Smooth muscle cell (in vitro differentiated cells): ENCODE measurements at regions not wholly inside any gene's neighbourhood (a gene's known extent, or its start where the extent isn't known, plus 50 kb on each side); places are given as distances from the start of the nearest gene placed in this dataset.

Experiments used
- DNase-seq: peaks from one replicate; lab custom pipeline; 2025; ENCODE audit not compliant: unreplicated experiment; lab: John Stamatoyannopoulos, UW
- H2AFZ ChIP-seq: fragments of 200-600 bp; sonication (generic); 2 replicates; pipeline ENCODE4 v1.6.0; 2016; ENCODE audit warnings: antibody characterized with exemption, low read depth, mild to moderate bottlenecking
- H3F3A ChIP-seq: fragments of 200-600 bp; sonication (generic); 2 replicates; pipeline ENCODE4 v1.6.0; 2017; ENCODE audit warnings: antibody characterized with exemption, low read depth
- H3K27ac ChIP-seq: fragments of 200-600 bp; sonication (generic); 2 replicates; pipeline ENCODE4 v1.5.1; 2016; ENCODE audit warnings: low read depth, mild to moderate bottlenecking
- H3K27me3 ChIP-seq: fragments of 200-600 bp; sonication (generic); 2 replicates; pipeline ENCODE4 v1.6.1; 2016; ENCODE audit warnings: low read depth, mild to moderate bottlenecking
- H3K36me3 ChIP-seq: fragments of 200-600 bp; sonication (generic); 2 replicates; pipeline ENCODE4 v1.5.1; 2016; ENCODE audit warnings: low read depth
- H3K4me1 ChIP-seq: fragments of 200-600 bp; sonication (generic); 2 replicates; pipeline ENCODE4 v1.5.1; 2016; ENCODE audit warnings: low read depth
- H3K4me2 ChIP-seq: fragments of 200-600 bp; sonication (generic); 2 replicates; pipeline ENCODE4 v1.6.0; 2016; ENCODE audit warnings: mild to moderate bottlenecking
- H3K4me3 ChIP-seq: fragments of 200-600 bp; sonication (generic); 2 replicates; pipeline ENCODE4 v1.5.1; 2016; ENCODE audit warnings: mild to moderate bottlenecking
- H3K79me2 ChIP-seq: fragments of 200-600 bp; sonication (generic); 2 replicates; pipeline ENCODE4 v1.6.0; 2016; ENCODE audit warnings: low read depth, mild to moderate bottlenecking
- H3K9ac ChIP-seq: fragments of 200-600 bp; sonication (generic); 2 replicates; pipeline ENCODE4 v1.6.0; 2016; ENCODE audit warnings: low read depth
- H3K9me3 ChIP-seq: fragments of 200-600 bp; sonication (generic); replicated peaks from 2 replicates; pipeline ENCODE4 v1.5.1; 2016; ENCODE audit warnings: low read depth
- H4K20me1 ChIP-seq: fragments of 200-600 bp; sonication (generic); 2 replicates; pipeline ENCODE4 v1.6.0; 2016; ENCODE audit warnings: low read depth
- WGBS: methylation state at CpG from one replicate; pipeline ENCODE4 v1.1.7; 2016; ENCODE audit warnings: low lambda C conversion rate; 5-methylcytosine and 5-hydroxymethylcytosine counted together
- TF ChIP-seq, protein P1 (sequence below): fragments of 200-600 bp; sonication (generic); IDR thresholded peaks from 2 replicates; pipeline ENCODE4 v1.5.1; 2017; ENCODE audit warnings: borderline replicate concordance, mild to moderate bottlenecking, antibody characterized with exemption; ENCODE audit not compliant: insufficient read depth, poor library complexity, severe bottlenecking

DNA sequence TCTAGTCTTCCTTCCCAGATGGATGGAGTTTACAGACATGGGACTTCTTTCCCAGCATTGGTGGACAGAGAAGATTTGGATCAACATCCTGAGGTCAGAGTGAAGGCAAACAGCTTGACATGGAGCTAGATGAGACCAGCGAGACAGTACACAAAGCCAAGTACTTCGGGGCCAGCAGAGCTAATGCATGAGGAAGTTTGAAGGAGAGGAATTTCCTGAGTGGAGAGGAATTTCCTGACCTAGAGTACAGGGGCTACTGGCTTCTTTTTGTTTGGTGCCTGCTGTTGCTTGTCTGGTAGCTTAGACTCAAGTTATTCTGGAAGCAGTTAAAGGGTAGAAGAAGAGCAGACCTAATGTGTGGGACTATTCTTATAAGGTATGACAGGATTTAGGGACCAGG, 69.1 kb upstream of the EOLA2 start:
- H3K36me3 ChIP-seq: no peaks in the 10 kb centered on the region
- no peak overlapping the region for H3K9ac ChIP-seq
- H3F3A ChIP-seq: no peaks in the 10 kb centered on the region
- H3K9me3 ChIP-seq: no peaks in the 10 kb centered on the region
- no peaks in the 10 kb centered on the region for H3K27me3 ChIP-seq
- H3K4me1 ChIP-seq: no peaks in the 10 kb centered on the region
- H3K27ac ChIP-seq: no peak overlapping the region
- no peaks in the 10 kb centered on the region for H4K20me1 ChIP-seq
- H3K4me2 ChIP-seq: no peak overlapping the region
- H3K4me3 ChIP-seq: no peak overlapping the region
- H2AFZ ChIP-seq: no peak overlapping the region
- WGBS: 69% methylated on average over 2 of the region's 2 CpGs
- H3K79me2 ChIP-seq: no peaks in the 10 kb centered on the region
- DNase-seq: no peak
- TF ChIP-seq, protein P1, sequence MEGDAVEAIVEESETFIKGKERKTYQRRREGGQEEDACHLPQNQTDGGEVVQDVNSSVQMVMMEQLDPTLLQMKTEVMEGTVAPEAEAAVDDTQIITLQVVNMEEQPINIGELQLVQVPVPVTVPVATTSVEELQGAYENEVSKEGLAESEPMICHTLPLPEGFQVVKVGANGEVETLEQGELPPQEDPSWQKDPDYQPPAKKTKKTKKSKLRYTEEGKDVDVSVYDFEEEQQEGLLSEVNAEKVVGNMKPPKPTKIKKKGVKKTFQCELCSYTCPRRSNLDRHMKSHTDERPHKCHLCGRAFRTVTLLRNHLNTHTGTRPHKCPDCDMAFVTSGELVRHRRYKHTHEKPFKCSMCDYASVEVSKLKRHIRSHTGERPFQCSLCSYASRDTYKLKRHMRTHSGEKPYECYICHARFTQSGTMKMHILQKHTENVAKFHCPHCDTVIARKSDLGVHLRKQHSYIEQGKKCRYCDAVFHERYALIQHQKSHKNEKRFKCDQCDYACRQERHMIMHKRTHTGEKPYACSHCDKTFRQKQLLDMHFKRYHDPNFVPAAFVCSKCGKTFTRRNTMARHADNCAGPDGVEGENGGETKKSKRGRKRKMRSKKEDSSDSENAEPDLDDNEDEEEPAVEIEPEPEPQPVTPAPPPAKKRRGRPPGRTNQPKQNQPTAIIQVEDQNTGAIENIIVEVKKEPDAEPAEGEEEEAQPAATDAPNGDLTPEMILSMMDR: no peak

DNA sequence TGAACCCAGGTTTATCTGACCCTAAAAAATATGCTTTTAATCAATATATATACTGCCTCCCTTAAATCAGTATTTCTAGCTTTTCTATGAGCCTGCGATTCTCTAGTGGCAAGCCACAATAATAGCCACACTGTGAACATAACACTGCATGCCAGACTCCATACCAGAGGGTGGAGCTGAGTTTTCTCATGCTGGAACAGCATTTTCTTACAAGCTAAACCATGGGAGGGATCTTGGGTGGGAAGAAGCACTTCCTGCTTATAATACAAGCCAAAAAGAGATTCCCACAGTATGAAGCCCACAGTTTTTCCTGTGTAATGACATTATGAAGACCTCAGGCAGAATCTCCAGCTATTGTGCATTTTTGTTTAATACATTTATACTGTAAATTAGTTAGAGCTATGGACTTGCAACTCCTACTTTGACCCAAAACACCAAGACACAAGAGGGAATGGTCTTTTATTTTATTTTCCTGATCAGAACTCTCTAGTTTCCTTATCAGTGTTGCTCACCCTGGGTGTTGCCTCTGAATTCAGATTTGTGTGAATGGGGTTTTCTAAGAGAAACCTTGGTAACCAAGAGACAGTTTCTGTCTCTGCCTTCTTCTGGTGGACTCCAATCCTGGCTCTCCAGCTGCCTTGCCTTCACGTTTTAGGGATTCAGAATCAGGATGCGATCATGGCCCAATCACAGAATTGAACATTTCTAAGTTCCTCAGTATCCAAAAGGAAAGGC, 74.5 kb upstream of the EOLA2 start:
- Histone ChIP-seq H3K9me3 (no peaks in the 10 kb centered on the region), H2AFZ (no peak overlapping the region), H3K36me3 (no peaks in the 10 kb centered on the region), H3K4me2 (no peak overlapping the region), H3K9ac (no peak overlapping the region), H4K20me1 (no peaks in the 10 kb centered on the region), H3K4me1 (no peaks in the 10 kb centered on the region), H3K79me2 (no peaks in the 10 kb centered on the region), H3K27ac (no peak overlapping the region), H3K27me3 (no peaks in the 10 kb centered on the region), H3F3A (no peaks in the 10 kb centered on the region), H3K4me3 (no peak overlapping the region)
- no peak for DNase-seq
- WGBS: 75% methylated on average over 3 of the region's 3 CpGs
- TF ChIP-seq, protein P1: no peak

DNA sequence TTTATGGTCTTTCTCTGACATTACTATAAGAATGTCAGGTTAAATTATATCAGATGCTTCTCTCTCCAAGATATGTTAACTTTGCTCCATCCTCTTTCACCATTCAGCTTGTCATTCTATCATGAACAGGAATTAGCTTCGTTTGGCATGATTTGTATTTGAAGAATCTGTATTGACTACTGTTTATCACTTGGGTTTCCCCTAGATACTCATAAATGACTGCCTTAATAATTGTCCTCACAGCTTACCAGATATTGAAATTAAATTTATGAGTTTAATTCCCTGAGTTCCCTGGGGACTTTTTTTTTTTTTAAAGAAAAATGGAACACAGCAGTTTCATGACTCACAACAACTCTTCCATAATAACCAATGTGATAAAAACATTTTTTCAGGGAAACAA, 76.2 kb upstream of the EOLA2 start:
- no peaks in the 10 kb centered on the region for H3F3A ChIP-seq
- H3K36me3 ChIP-seq: no peaks in the 10 kb centered on the region
- no peaks in the 10 kb centered on the region for H3K79me2 ChIP-seq
- H3K4me3 ChIP-seq: no peak overlapping the region
- H3K27ac ChIP-seq: no peak overlapping the region
- H2AFZ ChIP-seq: no peak overlapping the region
- H3K9me3 ChIP-seq: no peaks in the 10 kb centered on the region
- DNase-seq: no peak
- TF ChIP-seq, protein P1: no peak
- no peak overlapping the region for H3K9ac ChIP-seq
- H3K27me3 ChIP-seq: no peaks in the 10 kb centered on the region
- no peaks in the 10 kb centered on the region for H4K20me1 ChIP-seq
- 56% methylated on average over 1 of the region's 1 CpG for WGBS
- no peak overlapping the region for H3K4me2 ChIP-seq
- no peaks in the 10 kb centered on the region for H3K4me1 ChIP-seq

DNA sequence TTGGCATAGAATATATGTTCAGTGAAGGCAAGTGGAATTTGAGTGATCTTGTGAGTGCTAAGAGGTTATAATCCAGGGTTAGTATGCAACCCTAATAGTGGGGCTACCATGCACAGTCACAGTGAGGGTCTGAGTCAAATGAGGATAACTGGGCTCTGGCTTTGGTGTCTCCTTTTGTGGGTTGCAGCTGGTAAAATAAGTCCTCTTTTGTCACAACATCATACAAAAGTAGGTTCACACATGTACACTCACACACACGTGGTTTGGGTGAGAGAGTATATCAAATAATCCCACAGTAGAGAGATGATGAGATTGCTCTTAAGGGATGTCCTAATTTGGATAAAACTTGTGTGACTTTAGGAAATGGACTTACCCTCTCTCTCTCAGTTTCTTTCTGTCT, 79.6 kb upstream of the EOLA2 start:
- 50% methylated on average over 1 of the region's 1 CpG for WGBS
- no peaks in the 10 kb centered on the region for H3K9me3 ChIP-seq
- H4K20me1 ChIP-seq: no peaks in the 10 kb centered on the region
- DNase-seq: no peak
- H2AFZ ChIP-seq: no peak overlapping the region
- H3K27ac ChIP-seq: no peak overlapping the region
- TF ChIP-seq, protein P1: no peak
- no peak overlapping the region for H3K4me2 ChIP-seq
- H3K4me1 ChIP-seq: no peaks in the 10 kb centered on the region
- H3K9ac ChIP-seq: no peak overlapping the region
- H3K27me3 ChIP-seq: no peaks in the 10 kb centered on the region
- no peak overlapping the region for H3K4me3 ChIP-seq
- no peaks in the 10 kb centered on the region for H3F3A ChIP-seq
- H3K79me2 ChIP-seq: no peaks in the 10 kb centered on the region
- H3K36me3 ChIP-seq: no peaks in the 10 kb centered on the region
